H7 (cell line): ENCODE measurements at regions not wholly inside any gene's neighbourhood (a gene's known extent, or its start where the extent isn't known, plus 50 kb on each side); places are given as distances from the start of the nearest gene placed in this dataset.
A peak's percentile ranks its signal among the peaks of the same experiment; 100 is the strongest.

Source experiments
- DNase-seq: peaks from one replicate; pipeline ENCODE4 v3.0.0; 2012
- H3K27me3 ChIP-seq: 2 replicates; pipeline ENCODE4 v1.6.0; 2011; ENCODE audit warnings: mild to moderate bottlenecking, low read length; ENCODE audit not compliant: control insufficient read depth, insufficient read depth
- H3K36me3 ChIP-seq: replicated peaks from 2 replicates; pipeline ENCODE4 v1.5.1; 2011; ENCODE audit warnings: low read length; ENCODE audit not compliant: control insufficient read depth, insufficient read depth
- H3K4me3 ChIP-seq: 2 replicates; pipeline ENCODE4 v1.5.1; 2011; ENCODE audit warnings: low read depth, mild to moderate bottlenecking, control low read depth, low read length, moderate library complexity; ENCODE audit not compliant: insufficient read depth

- Histone ChIP-seq H3K36me3 (no peaks in the 10 kb centered on the region), H3K27me3 (no peaks in the 10 kb centered on the region; the same call in 1 of the 2 replicates), H3K4me3 (no peak overlapping the region)
- no peak for DNase-seq
Observed at GRCh38 chr1:57819893-57820292, 396.0 kb upstream of the DAB1 start.

- Histone ChIP-seq H3K27me3 (no peaks in the 10 kb centered on the region), H3K36me3 (no peaks in the 10 kb centered on the region)
- no peak for DNase-seq
Observed at GRCh38 chr1:57803586-57803985, 379.7 kb upstream of the DAB1 start.

GRCh38 chr1:57800376-57800775 lies 376.5 kb upstream of the DAB1 start:
- no peak for DNase-seq
- H3K4me3 ChIP-seq, result no peak overlapping the region
- no peaks in the 10 kb centered on the region for H3K27me3 ChIP-seq
- no peaks in the 10 kb centered on the region for H3K36me3 ChIP-seq

More at GRCh38 chr1:57803586-57803985, 379.7 kb upstream of the DAB1 start:
- no peak overlapping the region for H3K4me3 ChIP-seq

- Histone ChIP-seq H3K4me3 (no peak overlapping the region), H3K27me3 (no peaks in the 10 kb centered on the region), H3K36me3 (no peaks in the 10 kb centered on the region)
- no peak for DNase-seq
Observed at GRCh38 chr1:57799490-57800115, 375.7 kb upstream of the DAB1 start.

GRCh38 chr1:57798543-57798942 lies 374.7 kb upstream of the DAB1 start:
- no peaks in the 10 kb centered on the region for H3K27me3 ChIP-seq
- no peaks in the 10 kb centered on the region for H3K36me3 ChIP-seq
- H3K4me3 ChIP-seq, result no peak overlapping the region
- DNase-seq, result no peak

GRCh38 chr1:57797084-57797483 lies 373.2 kb upstream of the DAB1 start:
- H3K36me3 ChIP-seq, result no peaks in the 10 kb centered on the region
- DNase-seq, result peak; percentile 11
- H3K4me3 ChIP-seq, result no peak overlapping the region
- H3K27me3 ChIP-seq, result no peaks in the 10 kb centered on the region

GRCh38 chr1:57796616-57797015 lies 372.8 kb upstream of the DAB1 start:
- Histone ChIP-seq H3K36me3 (no peaks in the 10 kb centered on the region), H3K27me3 (no peaks in the 10 kb centered on the region), H3K4me3 (no peak overlapping the region)
- peak; percentile 5 for DNase-seq

- DNase-seq, result no peak
- H3K4me3 ChIP-seq, result no peak overlapping the region
- H3K27me3 ChIP-seq, result no peaks in the 10 kb centered on the region
- H3K36me3 ChIP-seq, result no peaks in the 10 kb centered on the region
Observed at GRCh38 chr1:57795886-57796285, 372.0 kb upstream of the DAB1 start.

GRCh38 chr1:57794078-57794477 lies 370.2 kb upstream of the DAB1 start:
- Histone ChIP-seq H3K36me3 (no peaks in the 10 kb centered on the region), H3K27me3 (no peaks in the 10 kb centered on the region), H3K4me3 (no peak overlapping the region)
- no peak for DNase-seq

- Histone ChIP-seq H3K36me3 (no peaks in the 10 kb centered on the region), H3K4me3 (no peak overlapping the region), H3K27me3 (no peaks in the 10 kb centered on the region)
- DNase-seq, result peak; percentile 5
Observed at GRCh38 chr1:57791497-57791896, 367.6 kb upstream of the DAB1 start.

GRCh38 chr1:57789936-57790335 lies 366.1 kb upstream of the DAB1 start:
- no peaks in the 10 kb centered on the region for H3K27me3 ChIP-seq
- no peaks in the 10 kb centered on the region for H3K36me3 ChIP-seq
- DNase-seq, result no peak
- H3K4me3 ChIP-seq, result no peak overlapping the region

- DNase-seq, result no peak
- Histone ChIP-seq H3K4me3 (no peak overlapping the region), H3K36me3 (no peaks in the 10 kb centered on the region), H3K27me3 (no peaks in the 10 kb centered on the region)
Observed at GRCh38 chr1:57788313-57788712, 364.5 kb upstream of the DAB1 start.

- H3K4me3 ChIP-seq, result no peak overlapping the region
- H3K36me3 ChIP-seq, result no peaks in the 10 kb centered on the region
- no peaks in the 10 kb centered on the region for H3K27me3 ChIP-seq
- DNase-seq, result no peak
Observed at GRCh38 chr1:57784356-57784755, 360.5 kb upstream of the DAB1 start.

- no peaks in the 10 kb centered on the region for H3K27me3 ChIP-seq
- no peak overlapping the region for H3K4me3 ChIP-seq
- DNase-seq, result no peak
- H3K36me3 ChIP-seq, result no peaks in the 10 kb centered on the region
Observed at GRCh38 chr1:57782357-57782756, 358.5 kb upstream of the DAB1 start.

GRCh38 chr1:57772580-57773195 lies 348.8 kb upstream of the DAB1 start:
- no peaks in the 10 kb centered on the region for H3K27me3 ChIP-seq
- no peak for DNase-seq
- no peak overlapping the region for H3K4me3 ChIP-seq
- H3K36me3 ChIP-seq, result no peaks in the 10 kb centered on the region
